PFSK-1 (cell line): ENCODE measurements at regions not wholly inside any gene's neighbourhood (a gene's known extent, or its start where the extent isn't known, plus 50 kb on each side); places are given as distances from the start of the nearest gene placed in this dataset.

Source experiments
- FOXP2 ChIP-seq: optimal IDR thresholded peaks from 2 replicates; pipeline ENCODE3; 2011; ENCODE audit warnings: borderline replicate concordance, control low read depth, inconsistent platforms; ENCODE audit not compliant: insufficient read depth; ENCODE audit errors: extremely low read length, extremely low read depth
- POLR2AphosphoS5 ChIP-seq: IDR thresholded peaks from 2 replicates; pipeline ENCODE4 v1.6.1; 2012; ENCODE audit warnings: low read depth, mild to moderate bottlenecking, control low read depth, low read length, moderate library complexity
- REST ChIP-seq, 2 experiments: IDR thresholded peaks; 2 replicates each; pipeline versions ENCODE4 v1.6.1 to v1.8.0; 2011 to 2012; ENCODE audit warnings: low read depth in 2 of 2, low read length in 2 of 2, control low read depth in 1 of 2, inconsistent platforms in 1 of 2, mild to moderate bottlenecking in 1 of 2, moderate library complexity in 1 of 2; ENCODE audit not compliant: insufficient read depth in 1 of 2
- SIN3A ChIP-seq: IDR thresholded peaks from 2 replicates; pipeline ENCODE4 v1.6.1; 2012; ENCODE audit warnings: mild to moderate bottlenecking, low read length, moderate library complexity, borderline replicate concordance; ENCODE audit not compliant: insufficient read depth
- TAF1 ChIP-seq: IDR thresholded peaks from 2 replicates; pipeline ENCODE4 v1.6.1; 2012; ENCODE audit warnings: low read length, control low read depth, borderline replicate concordance; ENCODE audit not compliant: insufficient read depth

DNA sequence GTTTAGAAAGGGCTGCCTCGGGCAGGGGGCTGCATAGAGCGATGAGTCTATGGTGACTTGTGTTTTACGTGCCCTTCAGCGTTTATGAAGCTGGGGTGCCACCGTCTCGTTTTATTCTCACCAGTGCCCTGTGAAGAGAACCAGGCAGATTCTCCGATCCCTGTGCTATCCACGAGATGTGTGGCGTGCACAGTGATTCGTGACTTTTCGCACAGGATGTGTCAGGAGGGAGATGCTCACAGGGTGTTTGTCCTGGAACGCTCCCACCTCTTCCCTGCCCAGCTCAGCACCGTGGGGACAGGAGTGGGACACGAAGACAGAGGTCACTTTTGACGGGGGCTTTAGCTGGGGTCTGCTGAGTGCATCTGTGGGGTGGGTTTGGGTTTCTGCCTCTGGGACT lies 54.9 kb upstream of the AJAP1 start:
- TF ChIP-seq POLR2AphosphoS5 = no peak
- no peak for TF ChIP-seq FOXP2
- TF ChIP-seq REST (IDR thresholded peaks at IDR 0.05; ENCODE audit: insufficient read depth in 1 of 2, low read depth in 2 of 2, low read length in 2 of 2) = no peak
- no peak for TF ChIP-seq TAF1
- no peak for TF ChIP-seq SIN3A

- TF ChIP-seq FOXP2 = no peak
- TF ChIP-seq SIN3A = no peak
- no peak for TF ChIP-seq POLR2AphosphoS5
- no peak for TF ChIP-seq REST (IDR thresholded peaks at IDR 0.05; ENCODE audit: insufficient read depth in 1 of 2, low read depth in 2 of 2, low read length in 2 of 2)
- TF ChIP-seq TAF1 = no peak
These were observed 54.4 kb upstream of the AJAP1 start for GRCh38 chr1:4599951-4600481.

- TF ChIP-seq POLR2AphosphoS5 = no peak
- TF ChIP-seq FOXP2 = no peak
- no peak for TF ChIP-seq TAF1
- TF ChIP-seq SIN3A = no peak
- no peak for TF ChIP-seq REST (IDR thresholded peaks at IDR 0.05; ENCODE audit: insufficient read depth in 1 of 2, low read depth in 2 of 2, low read length in 2 of 2)
These were observed 53.6 kb upstream of the AJAP1 start for GRCh38 chr1:4600615-4601460.

GRCh38 chr1:4601941-4602340 lies 52.5 kb upstream of the AJAP1 start:
- TF ChIP-seq REST (IDR thresholded peaks at IDR 0.05; ENCODE audit: insufficient read depth in 1 of 2, low read depth in 2 of 2, low read length in 2 of 2) (no peak), POLR2AphosphoS5 (no peak), TAF1 (no peak), SIN3A (no peak), FOXP2 (no peak)
